ENCODE measurements at regions not wholly inside any gene's neighbourhood (a gene's known extent, or its start where the extent isn't known, plus 50 kb on each side); places are given as distances from the start of the nearest gene placed in this dataset.

DNA sequence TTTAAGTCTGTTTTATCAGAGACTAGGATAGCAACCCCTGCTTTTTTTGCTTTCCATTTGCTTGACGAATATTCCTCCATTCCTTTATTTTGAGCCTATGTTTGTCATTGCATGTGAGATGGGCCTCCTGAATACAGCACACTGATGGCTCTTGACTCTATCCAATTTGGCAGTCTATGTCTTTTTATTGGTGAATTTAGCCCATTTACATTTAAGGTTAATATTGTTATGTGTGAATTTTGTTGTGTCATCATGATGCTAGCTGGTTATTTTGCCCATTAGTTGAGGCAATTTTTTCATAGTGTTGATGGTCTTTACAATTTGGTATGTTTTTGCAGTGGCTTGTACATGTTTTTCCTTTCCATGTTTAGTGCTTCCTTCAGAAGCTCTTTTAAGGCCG lies 50.7 kb upstream of the PDE4B start:
- Histone ChIP-seq H3K4me3 (replicated peaks; ENCODE audit: insufficient read depth, low read length) (no peak overlapping the region), H3K27me3 (ENCODE audit: insufficient read depth, poor library complexity, severe bottlenecking) (no peaks in the 10 kb centered on the region), H3K27ac (replicated peaks) (no peak overlapping the region)
- TF ChIP-seq GABPA (IDR thresholded peaks at IDR 0.05; ENCODE audit: low read depth): no peak
- TF ChIP-seq, protein P1, sequence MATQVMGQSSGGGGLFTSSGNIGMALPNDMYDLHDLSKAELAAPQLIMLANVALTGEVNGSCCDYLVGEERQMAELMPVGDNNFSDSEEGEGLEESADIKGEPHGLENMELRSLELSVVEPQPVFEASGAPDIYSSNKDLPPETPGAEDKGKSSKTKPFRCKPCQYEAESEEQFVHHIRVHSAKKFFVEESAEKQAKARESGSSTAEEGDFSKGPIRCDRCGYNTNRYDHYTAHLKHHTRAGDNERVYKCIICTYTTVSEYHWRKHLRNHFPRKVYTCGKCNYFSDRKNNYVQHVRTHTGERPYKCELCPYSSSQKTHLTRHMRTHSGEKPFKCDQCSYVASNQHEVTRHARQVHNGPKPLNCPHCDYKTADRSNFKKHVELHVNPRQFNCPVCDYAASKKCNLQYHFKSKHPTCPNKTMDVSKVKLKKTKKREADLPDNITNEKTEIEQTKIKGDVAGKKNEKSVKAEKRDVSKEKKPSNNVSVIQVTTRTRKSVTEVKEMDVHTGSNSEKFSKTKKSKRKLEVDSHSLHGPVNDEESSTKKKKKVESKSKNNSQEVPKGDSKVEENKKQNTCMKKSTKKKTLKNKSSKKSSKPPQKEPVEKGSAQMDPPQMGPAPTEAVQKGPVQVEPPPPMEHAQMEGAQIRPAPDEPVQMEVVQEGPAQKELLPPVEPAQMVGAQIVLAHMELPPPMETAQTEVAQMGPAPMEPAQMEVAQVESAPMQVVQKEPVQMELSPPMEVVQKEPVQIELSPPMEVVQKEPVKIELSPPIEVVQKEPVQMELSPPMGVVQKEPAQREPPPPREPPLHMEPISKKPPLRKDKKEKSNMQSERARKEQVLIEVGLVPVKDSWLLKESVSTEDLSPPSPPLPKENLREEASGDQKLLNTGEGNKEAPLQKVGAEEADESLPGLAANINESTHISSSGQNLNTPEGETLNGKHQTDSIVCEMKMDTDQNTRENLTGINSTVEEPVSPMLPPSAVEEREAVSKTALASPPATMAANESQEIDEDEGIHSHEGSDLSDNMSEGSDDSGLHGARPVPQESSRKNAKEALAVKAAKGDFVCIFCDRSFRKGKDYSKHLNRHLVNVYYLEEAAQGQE (IDR thresholded peaks at IDR 0.05; ENCODE audit: insufficient replicate concordance, low read depth): no peak
- TF ChIP-seq, protein P2, sequence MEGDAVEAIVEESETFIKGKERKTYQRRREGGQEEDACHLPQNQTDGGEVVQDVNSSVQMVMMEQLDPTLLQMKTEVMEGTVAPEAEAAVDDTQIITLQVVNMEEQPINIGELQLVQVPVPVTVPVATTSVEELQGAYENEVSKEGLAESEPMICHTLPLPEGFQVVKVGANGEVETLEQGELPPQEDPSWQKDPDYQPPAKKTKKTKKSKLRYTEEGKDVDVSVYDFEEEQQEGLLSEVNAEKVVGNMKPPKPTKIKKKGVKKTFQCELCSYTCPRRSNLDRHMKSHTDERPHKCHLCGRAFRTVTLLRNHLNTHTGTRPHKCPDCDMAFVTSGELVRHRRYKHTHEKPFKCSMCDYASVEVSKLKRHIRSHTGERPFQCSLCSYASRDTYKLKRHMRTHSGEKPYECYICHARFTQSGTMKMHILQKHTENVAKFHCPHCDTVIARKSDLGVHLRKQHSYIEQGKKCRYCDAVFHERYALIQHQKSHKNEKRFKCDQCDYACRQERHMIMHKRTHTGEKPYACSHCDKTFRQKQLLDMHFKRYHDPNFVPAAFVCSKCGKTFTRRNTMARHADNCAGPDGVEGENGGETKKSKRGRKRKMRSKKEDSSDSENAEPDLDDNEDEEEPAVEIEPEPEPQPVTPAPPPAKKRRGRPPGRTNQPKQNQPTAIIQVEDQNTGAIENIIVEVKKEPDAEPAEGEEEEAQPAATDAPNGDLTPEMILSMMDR (IDR thresholded peaks at IDR 0.05; ENCODE audit: insufficient read depth, low read length): no peak
- no peak for TF ChIP-seq SPI1 (IDR thresholded peaks at IDR 0.05; ENCODE audit: borderline replicate concordance, low read depth)
- TF ChIP-seq POLR2AphosphoS5 (IDR thresholded peaks at IDR 0.05; ENCODE audit: low read depth): no peak
- no peak for DNase-seq (ENCODE audit: low read depth in 1 of 2, low spot score in 1 of 2)

All from HL-60 (cell line).